B cell (primary cell): ENCODE measurements at regions not wholly inside any gene's neighbourhood (a gene's known extent, or its start where the extent isn't known, plus 50 kb on each side); places are given as distances from the start of the nearest gene placed in this dataset.

Source experiments
- ATAC-seq: fragments of 200-7000 bp; cut with Tn5 transposase; one replicate; pipeline ENCODE4 v1.10.0; 2021; ENCODE audit warnings: low read depth, mild to moderate bottlenecking, moderate number of reproducible peaks, moderate library complexity
- CTCF ChIA-PET: fragments of 350-600 bp; sonication (Branson Sonifier 250); formaldehyde crosslinking; loops from one replicate; lab custom pipeline; 2021; ENCODE audit warnings: antibody characterized with exemption, inconsistent platforms; lab: Charles Lee
- POLR2A ChIA-PET: fragments of 350-600 bp; sonication (Branson Sonifier 250); formaldehyde crosslinking; loops from one replicate; lab custom pipeline; 2021; ENCODE audit warnings: antibody characterized with exemption; lab: Charles Lee
- DNase-seq: peaks from one replicate; pipeline ENCODE4 v3.0.0; 2013
- H2AFZ ChIP-seq: 2 replicates; pipeline ENCODE4 v1.6.1; 2012; ENCODE audit warnings: mild to moderate bottlenecking, low read depth, low read length; ENCODE audit not compliant: insufficient read depth, poor library complexity, severe bottlenecking
- H3K27ac ChIP-seq, 2 donors: 1 replicate in 1 of 2; 2 replicates in 1 of 2; pipeline ENCODE4 v1.5.1; 2012 to 2013; ENCODE audit warnings: low read length in 2 of 2, mild to moderate bottlenecking in 2 of 2, moderate library complexity in 1 of 2
- H3K27me3 ChIP-seq, 4 experiments: fragments of 200-600 bp in 1 of 4; sonication (generic) in 1 of 4; replicated peaks in 1 of 4; 1 replicate in 2 of 4; 2 replicates in 2 of 4; pipeline versions ENCODE4 v1.6.1 to v1.7.0; 2013 to 2016; ENCODE audit warnings: low read length in 3 of 4, mild to moderate bottlenecking in 2 of 4, mixed read lengths in 1 of 4, moderate library complexity in 1 of 4; ENCODE audit not compliant: insufficient read depth in 4 of 4, control insufficient read depth in 3 of 4; ENCODE audit errors: control extremely low read depth in 1 of 4
- H3K36me3 ChIP-seq, 2 experiments: replicated peaks in 1 of 2; 1 replicate in 1 of 2; 2 replicates in 1 of 2; pipeline versions ENCODE4 v1.6.1 to v1.7.1; 2013; ENCODE audit warnings: low read length in 1 of 2; ENCODE audit not compliant: insufficient read depth in 2 of 2, control insufficient read depth in 1 of 2; ENCODE audit errors: control extremely low read depth in 1 of 2, extremely low read depth in 1 of 2
- H3K4me1 ChIP-seq, 2 donors: fragments of 200-600 bp in 1 of 2; sonication (generic) in 1 of 2; 1 replicate in 1 of 2; 2 replicates in 1 of 2; pipeline versions ENCODE4 v1.5.1 to v1.6.1; 2013 to 2017; ENCODE audit warnings: low read length in 2 of 2; ENCODE audit not compliant: control insufficient read depth in 2 of 2, insufficient read depth in 2 of 2
- H3K4me2 ChIP-seq: replicated peaks from 2 replicates; pipeline ENCODE3; 2012; ENCODE audit warnings: mild to moderate bottlenecking, low read depth, low read length; ENCODE audit not compliant: poor library complexity, severe bottlenecking
- H3K4me3 ChIP-seq, 5 experiments: fragments of 200-600 bp in 1 of 5; sonication (generic) in 1 of 5; 1 replicate in 3 of 5; 2 replicates in 2 of 5; pipeline versions ENCODE4 v1.5.1 to v1.7.0; 2011 to 2016; ENCODE audit warnings: low read length in 4 of 5, mild to moderate bottlenecking in 4 of 5, low read depth in 2 of 5, control low read depth in 1 of 5, moderate library complexity in 1 of 5; ENCODE audit not compliant: insufficient read depth in 1 of 5; ENCODE audit errors: control extremely low read depth in 1 of 5, extremely low read depth in 1 of 5
- H3K79me2 ChIP-seq: fragments of 200-600 bp; sonication (generic); one replicate; pipeline ENCODE4 v1.6.0; 2016; ENCODE audit warnings: low read length; ENCODE audit not compliant: control insufficient read depth, insufficient read depth
- H3K9ac ChIP-seq: fragments of 200-600 bp; sonication (generic); 2 replicates; pipeline ENCODE4 v1.6.1; 2017; ENCODE audit warnings: mild to moderate bottlenecking, low read length, moderate library complexity
- H3K9me3 ChIP-seq, 3 donors: one replicate each; pipeline versions ENCODE4 v1.6.1 to v1.7.1; 2013; ENCODE audit warnings: low read length in 2 of 3; ENCODE audit not compliant: control insufficient read depth in 2 of 3, insufficient read depth in 1 of 3; ENCODE audit errors: control extremely low read depth in 1 of 3
- H4K20me1 ChIP-seq: 2 replicates; pipeline ENCODE4 v1.6.0; 2012; ENCODE audit warnings: mild to moderate bottlenecking, low read length; ENCODE audit not compliant: insufficient read depth, control insufficient read depth, poor library complexity, severe bottlenecking
- H3K27ac Mint-ChIP-seq: one replicate; pipeline ENCODE4 v1.8.0; 2021; ENCODE audit warnings: mixed read lengths
- H3K27me3 Mint-ChIP-seq: one replicate; pipeline ENCODE4 v1.8.0; 2021; ENCODE audit warnings: mixed read lengths
- H3K4me1 Mint-ChIP-seq: one replicate; pipeline ENCODE4 v1.8.0; 2021; ENCODE audit warnings: mixed read lengths
- H3K4me3 Mint-ChIP-seq: one replicate; pipeline ENCODE4 v1.8.0; 2021; ENCODE audit warnings: mixed read lengths
- H3K9me3 Mint-ChIP-seq: one replicate; pipeline ENCODE4 v1.8.0; 2022; ENCODE audit warnings: mixed read lengths; ENCODE audit not compliant: insufficient read depth
- EZH2 ChIP-seq: IDR thresholded peaks from 2 replicates; pipeline ENCODE4 v1.6.1; 2012; ENCODE audit warnings: borderline replicate concordance, low read depth, mild to moderate bottlenecking, moderate library complexity, low read length; ENCODE audit not compliant: insufficient read depth, poor library complexity, severe bottlenecking
- WGBS: methylation state at CpG from one replicate; pipeline ENCODE4 v1.1.5; 2013; ENCODE audit warnings: missing lambda C conversion rate; ENCODE audit not compliant: insufficient coverage; 5-methylcytosine and 5-hydroxymethylcytosine counted together
- intact Hi-C: fragments of 100-400 bp; cut with micrococcal nuclease; formaldehyde crosslinking; loops from one replicate; pipeline ENCODE4 v1.10.0; 2022
- TF ChIP-seq, protein P1 (sequence below): fragments of 200-600 bp; IDR thresholded peaks from one replicate; pipeline ENCODE4 v1.8.0; 2022; ENCODE audit warnings: antibody characterized with exemption, mild to moderate bottlenecking

GRCh38 chr4:122517345-122517744, 60.8 kb upstream of the IL2 start:
- H3K9me3 ChIP-seq: no peaks in the 10 kb centered on the region
- H3K9ac ChIP-seq: no peak overlapping the region
- no peaks in the 10 kb centered on the region for H4K20me1 ChIP-seq
- H2AFZ ChIP-seq: no peak overlapping the region
- no peak overlapping the region for H3K4me3 ChIP-seq
- DNase-seq (no peak), ATAC-seq (no peak)
- no peaks in the 10 kb centered on the region for H3K4me1 ChIP-seq
- ChIA-PET POLR2A (no interaction called here), CTCF (no interaction called here)
- intact Hi-C loops: no loop called here
- H3K27ac ChIP-seq: no peak overlapping the region
- H3K36me3 ChIP-seq: no peaks in the 10 kb centered on the region
- no peaks in the 10 kb centered on the region for H3K79me2 ChIP-seq
- no peaks in the 10 kb centered on the region for H3K27me3 ChIP-seq
- Mint-ChIP-seq H3K4me1 (no peaks in the 10 kb centered on the region), H3K4me3 (no peak overlapping the region), H3K27ac (no peak overlapping the region), H3K27me3 (peaks cover 3% of the 10 kb centered on the region), H3K9me3 (no peaks in the 10 kb centered on the region)
- no peak overlapping the region for H3K4me2 ChIP-seq
- WGBS: no CpG with 5 or more reads among the region's 1 CpG
- no peak for TF ChIP-seq EZH2
- TF ChIP-seq, protein P1, sequence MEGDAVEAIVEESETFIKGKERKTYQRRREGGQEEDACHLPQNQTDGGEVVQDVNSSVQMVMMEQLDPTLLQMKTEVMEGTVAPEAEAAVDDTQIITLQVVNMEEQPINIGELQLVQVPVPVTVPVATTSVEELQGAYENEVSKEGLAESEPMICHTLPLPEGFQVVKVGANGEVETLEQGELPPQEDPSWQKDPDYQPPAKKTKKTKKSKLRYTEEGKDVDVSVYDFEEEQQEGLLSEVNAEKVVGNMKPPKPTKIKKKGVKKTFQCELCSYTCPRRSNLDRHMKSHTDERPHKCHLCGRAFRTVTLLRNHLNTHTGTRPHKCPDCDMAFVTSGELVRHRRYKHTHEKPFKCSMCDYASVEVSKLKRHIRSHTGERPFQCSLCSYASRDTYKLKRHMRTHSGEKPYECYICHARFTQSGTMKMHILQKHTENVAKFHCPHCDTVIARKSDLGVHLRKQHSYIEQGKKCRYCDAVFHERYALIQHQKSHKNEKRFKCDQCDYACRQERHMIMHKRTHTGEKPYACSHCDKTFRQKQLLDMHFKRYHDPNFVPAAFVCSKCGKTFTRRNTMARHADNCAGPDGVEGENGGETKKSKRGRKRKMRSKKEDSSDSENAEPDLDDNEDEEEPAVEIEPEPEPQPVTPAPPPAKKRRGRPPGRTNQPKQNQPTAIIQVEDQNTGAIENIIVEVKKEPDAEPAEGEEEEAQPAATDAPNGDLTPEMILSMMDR: no peak

- TF ChIP-seq, protein P1: no peak
- intact Hi-C loops: no loop called here
- no peak overlapping the region for H3K27ac Mint-ChIP-seq
- POLR2A ChIA-PET: no interaction called here
- Histone ChIP-seq H3K27me3 (no peaks in the 10 kb centered on the region), H3K79me2 (no peaks in the 10 kb centered on the region), H4K20me1 (no peaks in the 10 kb centered on the region), H3K9me3 (no peaks in the 10 kb centered on the region), H2AFZ (no peak overlapping the region), H3K4me1 (no peaks in the 10 kb centered on the region), H3K4me3 (no peak overlapping the region), H3K4me2 (no peak overlapping the region), H3K9ac (no peak overlapping the region), H3K27ac (no peak overlapping the region), H3K36me3 (no peaks in the 10 kb centered on the region)
- H3K4me3 Mint-ChIP-seq: no peak overlapping the region
- no CpG with 5 or more reads among the region's 1 CpG for WGBS
- DNase-seq: no peak
- peaks cover 3% of the 10 kb centered on the region for H3K27me3 Mint-ChIP-seq
- CTCF ChIA-PET: no interaction called here
- ATAC-seq: no peak
- H3K9me3 Mint-ChIP-seq: no peaks in the 10 kb centered on the region
- H3K4me1 Mint-ChIP-seq: no peaks in the 10 kb centered on the region
Observed at GRCh38 chr4:122516376-122516775, 59.9 kb upstream of the IL2 start.
